ENCODE measurements at regions not wholly inside any gene's neighbourhood (a gene's known extent, or its start where the extent isn't known, plus 50 kb on each side); places are given as distances from the start of the nearest gene placed in this dataset.

GRCh38 chr21:15366555-15366954 is 301.8 kb upstream of the NRIP1 start:
- POLR2A ChIA-PET = no interaction called here
- ATAC-seq = no peak
- in situ Hi-C loops (cut with HindIII; ENCODE audit: extremely low pct_ligation_motif_present, low pct_unique_long_range_greater_than_20kb) = no loop called here

More at GRCh38 chr21:15366555-15366954, 301.8 kb upstream of the NRIP1 start:
- no TSS peak for BruUV-seq (replicated peaks)
- DNase-seq (ENCODE audit: low spot score) (no peak), FAIRE-seq (no peak)
- Histone ChIP-seq H3K9me3 (ENCODE audit: low read length) (peaks cover 9% of the 10 kb centered on the region; the same call in 1 of the 2 replicates), H2AFZ (ENCODE audit: low read length) (no peak overlapping the region), H3K36me3 (replicated peaks in 1 of 2; ENCODE audit: control insufficient read depth in 1 of 2, insufficient read depth in 2 of 2, low read length in 2 of 2) (peaks cover 0 to 2% of the 10 kb centered on the region in 2 experiments; a peak in 1 of 5 replicates), H4K20me1 (ENCODE audit: insufficient read depth, low read length) (no peaks in the 10 kb centered on the region), H3K9ac (ENCODE audit: insufficient read depth, low read depth, low read length) (no peak overlapping the region), H3K27ac (ENCODE audit: extremely low read length, insufficient read depth, low read length) (no peak overlapping the region), H3K79me2 (ENCODE audit: insufficient read depth, low read length) (no peaks in the 10 kb centered on the region), H3K4me3 (replicated peaks in 1 of 3; ENCODE audit: insufficient read depth in 1 of 3, low read depth in 2 of 3, low read length in 3 of 3) (no peak overlapping the region), H3K4me2 (ENCODE audit: low read depth, low read length) (no peak overlapping the region), H3K4me1 (ENCODE audit: insufficient read depth, low read length) (peaks cover 13% of the 10 kb centered on the region), H3K27me3 (ENCODE audit: control insufficient read depth in 1 of 2, insufficient read depth in 2 of 2, low read length in 2 of 2) (no peaks in the 10 kb centered on the region)
- no peak for TF ChIP-seq ZC3H4 (CRISPR knock-in tag; IDR thresholded peaks at IDR 0.05; ENCODE audit: borderline replicate concordance)
- no peak for TF ChIP-seq NONO (IDR thresholded peaks at IDR 0.05)
- TF ChIP-seq NONO (CRISPR knock-in tag; conservative IDR thresholded peaks at IDR 0.05) = no peak
- TF ChIP-seq ONECUT2 (CRISPR knock-in tag; IDR thresholded peaks at IDR 0.05) = no peak
- TF ChIP-seq ZNF280B (CRISPR knock-in tag; IDR thresholded peaks at IDR 0.05; ENCODE audit: borderline replicate concordance) = no peak
- no peak for TF ChIP-seq ZNF232 (CRISPR knock-in tag; IDR thresholded peaks at IDR 0.05; ENCODE audit: borderline replicate concordance)
- no peak for TF ChIP-seq MXD1 (CRISPR knock-in tag; IDR thresholded peaks at IDR 0.05)
- TF ChIP-seq E2F2 (CRISPR knock-in tag; IDR thresholded peaks at IDR 0.05; ENCODE audit: borderline replicate concordance) = no peak
- no peak for TF ChIP-seq ZZZ3 (CRISPR knock-in tag; IDR thresholded peaks at IDR 0.05; ENCODE audit: borderline replicate concordance)
- no peak for TF ChIP-seq ARID2 (CRISPR knock-in tag; IDR thresholded peaks at IDR 0.05; ENCODE audit: borderline replicate concordance)
- TF ChIP-seq HNF1B (CRISPR knock-in tag; IDR thresholded peaks at IDR 0.05) = no peak
- TF ChIP-seq NR2F1 (CRISPR knock-in tag; IDR thresholded peaks at IDR 0.05) = no peak
- no peak for TF ChIP-seq SP2 (CRISPR knock-in tag; IDR thresholded peaks at IDR 0.05)
- CTCF ChIA-PET (ENCODE audit: low intra/inter-chr PET ratio, low total read pairs) = no interaction called here
- 85% methylated on average over 1 of the region's 1 CpG for WGBS (ENCODE audit: low lambda C conversion rate)
- intact Hi-C loops (cut with micrococcal nuclease; ENCODE audit: unreplicated experiment) = no loop called here
